ENCODE measurements at regions not wholly inside any gene's neighbourhood (a gene's known extent, or its start where the extent isn't known, plus 50 kb on each side); places are given as distances from the start of the nearest gene placed in this dataset.
"Not testable (repeated sequence)": the region's sequence is repeated elsewhere in the genome, so short reads cannot be mapped to it uniquely, and the experiment has no call there.

- H3K56ac ChIP-seq (replicated peaks; ENCODE audit: insufficient read length, low read depth, low read length); H3K14ac ChIP-seq (ENCODE audit: insufficient read length); H3K79me1 ChIP-seq (ENCODE audit: low read depth, low read length); H2AFZ ChIP-seq (ENCODE audit: low read length); FAIRE-seq; H3K4me1 ChIP-seq (replicated peaks in 1 of 4; ENCODE audit: control insufficient read depth in 3 of 4, insufficient read depth in 4 of 4, low read length in 3 of 4); H2BK15ac ChIP-seq (ENCODE audit: low read length); H3K4me3 ChIP-seq (ENCODE audit: extremely low read depth in 1 of 4, insufficient read depth in 2 of 4, low read depth in 3 of 4, low read length in 4 of 4); H2BK120ac ChIP-seq (replicated peaks; ENCODE audit: low read depth, low read length); H3K9me3 ChIP-seq (ENCODE audit: insufficient read depth in 2 of 2, low read depth in 1 of 2, low read length in 1 of 2); DNase-seq (ENCODE audit: low read depth in 1 of 2, low spot score in 2 of 2); POLR2A ChIA-PET (ENCODE audit: partially characterized antibody); H3K4ac ChIP-seq (replicated peaks; ENCODE audit: insufficient read length, low read depth, low read length); H3K18ac ChIP-seq (ENCODE audit: extremely low read depth, low read length); H3K23me2 ChIP-seq (ENCODE audit: low read depth, low read length); H4K20me1 ChIP-seq (replicated peaks in 1 of 2; ENCODE audit: control insufficient read depth in 1 of 2, insufficient read depth in 2 of 2, low read length in 2 of 2); H3K23ac ChIP-seq (ENCODE audit: insufficient read length); H4K5ac ChIP-seq (ENCODE audit: insufficient read length, low read depth, low read length); H2AK5ac ChIP-seq (ENCODE audit: low read depth, low read length); H2BK20ac ChIP-seq (ENCODE audit: low read length); H4K91ac ChIP-seq (replicated peaks; ENCODE audit: insufficient read length, low read length); H3K4me2 ChIP-seq (ENCODE audit: insufficient read depth in 1 of 2, low read depth in 2 of 2, low read length in 2 of 2); H3K9ac ChIP-seq (replicated peaks in 1 of 4; ENCODE audit: extremely low read depth in 1 of 4, low read depth in 3 of 4, low read length in 3 of 4); CTCF ChIA-PET (ENCODE audit: partially characterized antibody); H3K27me3 ChIP-seq (replicated peaks in 1 of 4; ENCODE audit: control insufficient read depth in 3 of 4, extremely low read depth in 1 of 4, insufficient read depth in 3 of 4, low read length in 3 of 4); H4K8ac ChIP-seq (ENCODE audit: extremely low read depth, insufficient read depth, low read length); H3K27ac ChIP-seq (ENCODE audit: low read depth, low read length); H3K79me2 ChIP-seq (ENCODE audit: control insufficient read depth in 1 of 2, insufficient read depth in 2 of 2, low read length in 2 of 2); H3K36me3 ChIP-seq (ENCODE audit: control insufficient read depth in 2 of 4, insufficient read depth in 4 of 4, low read length in 3 of 4): not testable (repeated sequence)
- TF ChIP-seq YY1 (IDR thresholded peaks at IDR 0.05; ENCODE audit: low read depth, low read length), result 0 out of 2 replicates have a peak, but pooled peaks have one; percentile 59
- WGBS, 2 experiments (ENCODE audit: extremely low coverage in 1 of 2, insufficient coverage in 1 of 2, insufficient read length in 1 of 2, insufficient replicate concordance in 2 of 2, low coverage in 1 of 2, low lambda C conversion rate in 2 of 2, missing lambda C conversion rate in 1 of 2), result 99% methylated on average over 11 of the region's 11 CpGs; no CpG with 5 or more reads in 1 of the 2 experiments
- H2BK12ac ChIP-seq (ENCODE audit: low read depth, low read length), result 0 out of 2 replicates have a peak overlapping the region, but pooled peaks have one; percentile 60
- H2BK5ac ChIP-seq (ENCODE audit: low read depth, low read length), result peak overlapping the region; percentile 85; the same call in 1 of the 2 replicates
Observed at GRCh38 chr7:68410693-68411092, 1187.6 kb upstream of the AUTS2 start.

Measured in H1 (cell line).